Activated CD8-positive, alpha-beta memory T cell treated with anti-CD3 and anti-CD28 coated beads, Interleukin-2, amount 50 U/mL, for 1 hour (primary cell): ENCODE measurements at regions not wholly inside any gene's neighbourhood (a gene's known extent, or its start where the extent isn't known, plus 50 kb on each side); places are given as distances from the start of the nearest gene placed in this dataset.
"Not testable (repeated sequence)": the region's sequence is repeated elsewhere in the genome, so short reads cannot be mapped to it uniquely, and the experiment has no call there.

Source experiments
- DNase-seq: peaks from one replicate; pipeline ENCODE4 v3.0.0-alpha.2; 2020; ENCODE audit errors: extremely low read depth

- DNase-seq = not testable (repeated sequence)
These were observed 220.0 kb downstream of the SYK start for GRCh38 chr9:91021656-91022055.

- DNase-seq = no peak
These were observed 222.1 kb downstream of the SYK start for GRCh38 chr9:91023741-91024140.

- DNase-seq = no peak
These were observed 223.2 kb downstream of the SYK start for GRCh38 chr9:91024841-91025240.

- DNase-seq = no peak
These were observed 224.2 kb downstream of the SYK start for GRCh38 chr9:91025856-91026255.

GRCh38 chr9:91026266-91026665 is 224.6 kb downstream of the SYK start:
- no peak for DNase-seq

- DNase-seq = no peak
These were observed 225.4 kb downstream of the SYK start for GRCh38 chr9:91027005-91027404.

GRCh38 chr9:91028166-91028827 is 226.7 kb downstream of the SYK start:
- no peak for DNase-seq

GRCh38 chr9:91029650-91030361 is 228.2 kb downstream of the SYK start:
- no peak for DNase-seq

GRCh38 chr9:91032121-91032531 is 230.5 kb downstream of the SYK start:
- no peak for DNase-seq

GRCh38 chr9:91033270-91033669 is 231.7 kb downstream of the SYK start:
- no peak for DNase-seq

- peak; percentile 24 for DNase-seq
These were observed 232.2 kb downstream of the SYK start for GRCh38 chr9:91033797-91034196.

- DNase-seq = no peak
These were observed 232.9 kb downstream of the SYK start for GRCh38 chr9:91034521-91034920.

- no peak for DNase-seq
These were observed 233.6 kb downstream of the SYK start for GRCh38 chr9:91034976-91035824.

- DNase-seq = no peak
These were observed 234.2 kb downstream of the SYK start for GRCh38 chr9:91035825-91036208.

- DNase-seq = no peak
These were observed 234.7 kb downstream of the SYK start for GRCh38 chr9:91036356-91036755.

GRCh38 chr9:91036826-91037510 is 235.3 kb downstream of the SYK start:
- peak; percentile 23 for DNase-seq

- no peak for DNase-seq
These were observed 236.2 kb downstream of the SYK start for GRCh38 chr9:91037511-91038482.

- no peak for DNase-seq
These were observed 237.0 kb downstream of the SYK start for GRCh38 chr9:91038483-91039124.

- DNase-seq = no peak
These were observed 237.7 kb downstream of the SYK start for GRCh38 chr9:91039125-91039834.

GRCh38 chr9:91039835-91040140 is 238.2 kb downstream of the SYK start:
- DNase-seq = no peak
